Raji (cell line): ENCODE measurements at regions not wholly inside any gene's neighbourhood (a gene's known extent, or its start where the extent isn't known, plus 50 kb on each side); places are given as distances from the start of the nearest gene placed in this dataset.

Experiments
- POLR2A ChIP-seq: IDR thresholded peaks from 2 replicates; pipeline ENCODE4 v1.6.1; 2011; ENCODE audit warnings: low read depth, low read length, control low read depth; ENCODE audit not compliant: insufficient read depth

DNA sequence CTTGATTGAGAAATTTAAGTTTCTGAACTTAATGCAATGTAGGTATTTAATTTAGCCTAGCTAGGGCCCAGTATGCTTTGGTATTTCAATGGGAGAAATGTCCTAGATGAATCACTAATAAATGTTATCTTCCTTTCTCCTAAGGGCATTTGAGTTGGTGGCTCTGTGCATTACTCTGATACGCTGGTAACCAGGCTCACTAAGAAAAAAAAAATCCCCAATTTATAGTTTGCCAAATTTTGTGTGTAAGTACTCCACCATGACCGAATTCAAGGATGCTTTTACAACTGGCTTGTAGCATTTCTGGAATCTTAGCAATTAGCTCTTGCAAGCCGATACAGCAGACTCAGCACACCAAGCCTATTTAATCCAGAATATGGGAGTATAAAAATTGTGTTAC, 94.6 kb upstream of the LPP start:
- no peak for TF ChIP-seq POLR2A

DNA sequence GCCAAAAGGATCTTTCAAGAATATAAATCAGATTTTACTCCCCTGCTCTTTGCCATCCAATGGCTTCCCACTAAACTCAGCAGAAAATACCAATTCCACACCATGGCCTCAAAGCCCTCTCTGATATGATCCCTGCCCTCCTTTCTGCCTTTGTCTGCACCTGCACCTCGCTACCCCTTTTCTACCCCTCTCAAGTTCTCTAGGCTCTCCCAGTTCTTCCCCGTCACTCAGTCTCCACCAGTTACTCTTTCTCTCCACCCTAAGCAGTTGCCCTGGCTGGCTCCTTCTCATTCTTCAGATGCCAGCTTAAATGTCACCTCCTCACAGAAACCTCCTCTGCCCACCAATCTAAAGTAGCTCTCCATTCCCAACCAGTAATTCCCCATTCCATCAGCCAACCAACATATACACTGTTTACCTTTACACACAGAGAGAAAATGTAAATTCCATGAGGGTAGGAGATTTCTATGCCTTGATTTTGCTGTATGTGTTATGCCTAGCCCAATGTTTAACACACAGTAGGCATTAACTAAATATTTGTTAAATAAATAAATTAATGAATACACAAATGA, 93.6 kb upstream of the LPP start:
- TF ChIP-seq POLR2A, result no peak

DNA sequence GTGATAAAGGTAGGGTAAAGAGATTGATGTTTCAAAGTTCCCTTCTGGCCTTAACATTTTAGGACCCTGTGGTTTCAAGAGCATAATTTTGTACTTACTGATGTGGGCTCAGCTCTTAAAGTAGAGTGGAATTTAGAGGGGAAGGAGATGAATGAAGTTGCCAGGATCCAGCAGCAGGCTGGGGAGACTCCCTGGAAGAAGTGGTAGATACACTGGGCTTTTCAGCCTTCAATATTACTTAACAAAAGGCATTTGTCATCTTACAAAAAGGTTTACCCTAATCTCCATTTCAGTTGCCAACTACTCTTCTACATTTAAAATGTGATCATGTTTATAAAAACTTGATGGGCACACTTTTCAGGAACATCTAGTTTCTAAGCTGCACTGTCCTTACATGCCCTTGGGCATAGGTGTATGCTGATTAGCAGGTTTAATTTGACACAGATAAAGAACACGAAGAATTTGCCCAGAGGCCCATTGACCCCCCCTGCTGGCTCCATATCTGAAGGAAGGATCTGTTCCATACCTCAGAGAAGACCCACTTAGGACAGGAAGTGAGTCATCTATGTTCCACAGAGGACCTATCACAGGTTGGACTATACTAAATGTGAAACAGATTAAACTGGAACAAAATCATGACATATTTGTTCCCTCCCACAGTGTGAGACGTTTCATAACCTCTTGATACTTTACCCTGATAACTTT, 93.0 kb upstream of the LPP start:
- no peak for TF ChIP-seq POLR2A

DNA sequence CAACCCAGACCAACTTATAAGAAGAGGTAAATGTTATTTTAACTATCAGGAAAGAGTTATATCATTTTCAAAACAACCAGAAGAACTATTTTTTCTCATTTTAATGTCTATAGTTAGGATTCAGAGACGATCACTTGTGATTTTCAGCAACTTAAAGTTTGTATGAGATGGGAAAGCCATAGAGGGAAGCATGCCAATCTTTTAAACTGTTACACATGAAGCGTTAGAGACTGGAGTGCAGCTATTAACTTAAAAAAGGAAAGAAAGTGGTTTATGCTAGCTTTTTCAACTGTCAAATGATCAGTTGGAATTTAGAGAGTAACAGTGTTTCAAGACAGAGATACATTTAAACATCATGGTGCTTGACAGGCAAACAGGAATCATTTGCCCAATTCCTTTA, 91.7 kb upstream of the LPP start:
- no peak for TF ChIP-seq POLR2A

DNA sequence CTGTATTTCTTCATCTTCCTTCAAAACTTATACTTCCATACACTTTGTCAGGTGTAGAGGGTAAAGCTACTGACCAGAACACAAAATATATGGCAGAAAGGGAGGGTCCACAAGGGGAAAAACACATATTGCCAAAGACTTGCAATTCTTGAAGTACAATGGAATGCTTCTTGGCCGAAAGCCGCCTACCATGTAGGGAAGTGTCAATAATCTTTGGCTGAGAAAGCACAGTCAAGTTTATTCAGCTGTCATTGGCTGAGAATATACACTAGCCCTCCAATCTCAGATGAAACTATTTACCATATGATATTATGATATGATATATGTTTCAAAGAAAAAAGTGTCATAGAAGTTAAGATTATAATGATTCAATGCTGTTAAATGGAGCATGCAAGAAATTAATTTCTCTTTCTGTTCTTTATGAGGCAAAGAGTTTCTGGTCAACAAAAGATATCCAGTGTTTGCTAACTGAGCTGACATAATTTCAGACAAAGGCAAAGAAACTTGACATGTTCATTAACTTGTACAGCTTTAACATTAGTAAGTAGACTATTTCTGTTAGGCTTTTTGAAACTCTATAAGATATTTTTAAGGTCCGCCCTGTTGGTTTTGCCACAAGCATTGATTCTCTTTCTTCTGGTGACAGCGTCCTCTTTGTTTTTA, 89.0 kb upstream of the LPP start:
- TF ChIP-seq POLR2A, result no peak

DNA sequence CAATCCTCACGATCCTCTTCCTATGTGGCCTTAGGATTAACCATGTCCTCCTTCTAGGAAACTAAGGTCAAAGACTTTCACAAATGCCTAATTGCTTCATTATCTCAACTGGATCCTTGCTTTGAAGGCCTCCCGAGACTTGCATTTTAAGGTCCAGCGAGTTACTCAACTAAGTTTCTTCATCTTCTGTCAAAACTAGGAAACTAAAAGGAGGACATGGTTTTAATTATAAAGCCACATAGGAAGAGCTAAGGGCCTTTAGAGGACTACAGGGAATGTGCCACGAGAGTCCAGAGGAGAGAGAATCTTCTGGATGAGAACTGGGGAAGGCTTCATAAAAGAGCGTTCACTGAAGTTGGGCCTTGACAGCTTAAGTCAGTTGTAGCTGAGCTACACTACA, 87.8 kb upstream of the LPP start:
- TF ChIP-seq POLR2A, result no peak

DNA sequence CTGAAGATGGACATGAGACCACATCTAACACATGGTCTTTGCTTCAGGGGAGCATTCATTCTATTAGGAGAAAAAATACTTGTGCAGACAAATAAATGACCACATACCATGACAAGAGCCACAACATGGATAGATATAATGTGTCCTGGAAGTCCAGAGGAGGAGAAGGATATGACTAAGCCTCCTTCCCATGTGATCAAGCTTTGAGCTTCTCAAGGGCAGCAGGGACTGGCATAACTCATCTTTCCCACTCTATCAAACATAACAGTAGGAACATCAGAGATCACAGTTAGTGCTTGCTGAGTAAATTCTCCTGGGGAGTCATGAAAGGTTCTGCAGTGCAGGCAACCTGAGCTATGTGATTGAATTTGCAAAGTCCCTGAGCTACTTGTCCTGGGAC, 86.0 kb upstream of the LPP start:
- TF ChIP-seq POLR2A, result no peak

DNA sequence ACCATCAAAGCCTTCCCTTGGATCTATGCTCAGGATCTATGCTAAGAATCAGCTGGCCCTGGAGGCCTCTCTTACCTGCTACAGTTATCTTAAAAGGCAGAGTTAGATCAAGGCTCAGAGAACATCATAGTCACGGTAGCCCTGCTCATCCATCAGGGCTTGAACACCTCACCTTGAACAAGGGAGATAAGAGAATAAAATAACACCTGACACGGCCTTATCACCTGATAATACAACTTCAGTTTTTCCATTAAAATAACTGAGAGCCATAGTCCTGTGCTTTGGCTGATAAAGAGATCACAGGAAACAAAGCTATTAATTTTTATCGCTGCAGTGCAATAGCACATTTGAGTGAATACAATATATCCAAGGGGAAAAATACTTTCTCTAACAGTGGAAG, 85.6 kb upstream of the LPP start:
- no peak for TF ChIP-seq POLR2A

DNA sequence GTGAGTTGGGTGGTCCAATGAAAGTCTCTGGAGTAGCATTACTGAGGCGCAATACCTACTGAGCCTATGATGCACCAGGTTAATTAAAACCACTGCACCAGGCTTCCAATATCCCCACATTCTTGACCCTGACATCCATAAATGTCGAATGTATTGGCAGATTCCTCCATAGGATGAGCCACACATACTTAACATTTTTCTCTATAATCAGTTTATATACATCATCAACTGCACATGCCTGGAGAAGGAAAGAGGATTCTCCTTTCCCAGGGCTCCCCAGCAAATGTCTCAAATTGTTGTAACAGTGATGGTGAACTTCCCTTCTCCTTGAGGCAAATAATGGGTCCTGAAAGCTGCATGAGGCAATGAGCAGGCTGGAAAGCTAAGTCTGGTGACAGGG, 82.3 kb upstream of the LPP start:
- no peak for TF ChIP-seq POLR2A

DNA sequence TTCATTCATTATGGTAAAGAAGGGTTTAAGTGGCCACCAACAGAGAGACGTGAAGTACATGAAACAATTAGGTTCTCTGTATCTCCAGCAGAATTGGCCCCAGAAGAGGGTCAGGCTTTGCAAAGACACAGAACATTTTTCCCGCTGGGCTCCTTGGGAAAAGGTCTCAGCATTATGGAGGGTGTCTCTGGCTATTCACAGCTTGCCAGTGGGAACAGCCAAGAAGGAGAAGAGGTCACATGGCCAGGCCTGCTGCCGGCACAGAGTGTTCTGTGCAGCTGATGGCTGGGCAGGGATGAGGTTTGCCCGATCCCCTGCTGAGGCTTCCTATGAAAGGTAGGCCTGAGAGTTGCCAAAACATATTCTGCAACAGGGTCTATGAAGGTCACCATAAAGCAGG, 77.8 kb upstream of the LPP start:
- no peak for TF ChIP-seq POLR2A

DNA sequence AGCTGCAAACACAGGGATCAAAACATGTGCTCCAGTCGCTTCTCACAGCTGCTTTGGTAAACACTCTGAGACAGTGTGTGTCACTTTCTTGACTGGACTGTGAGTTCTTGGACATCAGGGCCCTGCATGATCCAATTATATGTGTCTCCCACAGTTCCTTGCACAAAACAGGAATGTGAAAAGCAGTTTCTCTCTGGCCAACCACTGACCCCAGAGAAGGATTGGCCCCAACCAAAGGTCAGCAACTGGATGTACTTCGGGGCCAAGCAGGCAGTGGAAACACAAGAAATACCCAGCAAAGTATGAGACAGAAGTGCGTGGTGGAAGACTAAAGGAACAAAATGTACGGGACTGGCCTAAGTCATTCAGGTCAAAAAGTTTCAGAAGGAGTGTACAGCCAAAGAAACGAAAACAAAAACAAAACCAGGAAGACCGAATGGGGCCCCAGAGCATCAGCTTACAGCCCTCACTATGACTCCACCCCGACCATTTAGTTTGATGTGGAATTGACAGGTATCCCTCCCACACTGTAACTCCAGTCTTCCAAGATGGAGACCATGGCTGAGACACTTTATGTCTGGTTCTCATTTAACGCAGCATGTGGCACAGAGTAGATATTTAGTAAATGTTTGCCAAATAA, 76.7 kb upstream of the LPP start:
- TF ChIP-seq POLR2A, result no peak

DNA sequence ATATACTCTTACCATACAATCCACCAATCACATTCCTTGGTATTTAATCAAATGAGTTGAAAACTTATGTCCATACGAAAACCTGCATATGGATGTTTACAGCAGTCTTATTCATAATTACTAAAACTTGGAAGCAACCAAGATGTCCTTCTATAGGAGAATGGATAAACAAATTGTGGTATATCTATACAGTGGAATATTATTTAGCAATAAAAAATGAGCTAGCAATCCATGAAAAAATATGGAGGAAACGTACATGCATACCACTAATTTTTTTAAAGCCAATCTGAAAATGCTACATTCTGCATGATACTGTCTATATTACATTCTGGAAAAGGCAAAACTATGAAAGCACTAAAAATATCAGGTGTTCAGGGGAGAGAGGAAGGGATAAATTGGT, 73.9 kb upstream of the LPP start:
- TF ChIP-seq POLR2A, result no peak

DNA sequence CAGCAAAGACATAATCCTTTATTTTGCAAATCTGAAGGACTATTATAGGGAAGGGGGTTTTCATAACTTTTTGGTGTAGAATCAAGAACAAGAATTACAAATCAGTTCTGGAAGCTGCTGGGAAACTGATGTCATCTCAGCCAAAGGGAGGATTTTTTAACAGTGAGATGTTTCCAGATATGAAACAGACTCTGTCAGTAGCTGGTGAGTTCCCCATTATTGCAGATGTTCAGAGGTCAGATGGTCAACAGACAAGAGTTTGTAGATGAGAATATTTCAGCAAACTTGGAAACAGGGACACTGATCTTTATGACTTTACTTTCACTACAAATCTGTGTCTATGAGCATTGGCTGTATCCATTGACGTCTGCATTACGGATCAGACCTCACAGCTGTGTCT, 71.9 kb upstream of the LPP start:
- no peak for TF ChIP-seq POLR2A

DNA sequence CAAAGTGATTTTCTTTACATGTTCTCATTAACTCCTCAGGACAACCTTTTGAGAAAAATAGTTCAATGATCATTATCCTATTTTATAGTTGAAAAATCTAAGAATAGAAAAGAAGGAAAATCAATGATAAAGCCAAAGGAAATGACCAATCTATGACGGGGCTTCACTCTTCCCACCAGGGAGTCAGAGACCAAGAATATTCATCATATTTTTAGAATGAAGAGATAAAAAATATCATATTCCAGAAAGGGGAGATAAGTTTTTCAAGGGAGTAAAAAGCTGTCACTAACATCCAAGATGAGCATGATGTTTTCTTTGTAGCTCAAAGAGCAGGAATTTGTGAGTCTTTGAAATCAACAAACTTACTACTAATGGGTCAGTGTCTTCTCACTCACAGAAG, 71.5 kb upstream of the LPP start:
- no peak for TF ChIP-seq POLR2A

DNA sequence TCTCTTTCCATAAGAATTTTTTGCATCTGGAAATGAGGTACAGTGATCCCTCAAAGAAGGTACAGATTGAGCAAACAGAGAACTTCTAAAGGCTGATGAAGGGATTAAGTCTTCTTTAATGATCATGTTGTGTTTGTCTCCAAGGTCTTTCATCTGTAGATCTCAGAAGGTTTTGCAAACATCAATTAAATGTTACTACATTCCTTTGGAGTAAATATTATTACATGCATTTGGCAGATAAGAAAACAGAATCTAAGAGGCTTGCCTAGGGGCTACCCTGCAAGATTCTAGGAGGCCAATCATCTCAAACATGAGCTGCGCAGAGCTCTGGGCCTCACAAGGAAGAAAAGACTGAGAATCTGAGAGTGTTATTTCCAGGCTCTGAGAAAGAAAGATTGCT, 70.9 kb upstream of the LPP start:
- TF ChIP-seq POLR2A, result no peak
